SHP77 (cell line): ENCODE measurements at regions not wholly inside any gene's neighbourhood (a gene's known extent, or its start where the extent isn't known, plus 50 kb on each side); places are given as distances from the start of the nearest gene placed in this dataset.

Experiments
- DNase-seq, 2 experiments: peaks; one replicate each; lab custom pipeline; 2025; lab: John Stamatoyannopoulos, UW

- DNase-seq = no peak
Measured at GRCh38 chr21:20946701-20947100, 51.5 kb upstream of the NCAM2 start.
